ENCODE measurements at regions not wholly inside any gene's neighbourhood (a gene's known extent, or its start where the extent isn't known, plus 50 kb on each side); places are given as distances from the start of the nearest gene placed in this dataset.
"Not testable (repeated sequence)": the region's sequence is repeated elsewhere in the genome, so short reads cannot be mapped to it uniquely, and the experiment has no call there.

DNA sequence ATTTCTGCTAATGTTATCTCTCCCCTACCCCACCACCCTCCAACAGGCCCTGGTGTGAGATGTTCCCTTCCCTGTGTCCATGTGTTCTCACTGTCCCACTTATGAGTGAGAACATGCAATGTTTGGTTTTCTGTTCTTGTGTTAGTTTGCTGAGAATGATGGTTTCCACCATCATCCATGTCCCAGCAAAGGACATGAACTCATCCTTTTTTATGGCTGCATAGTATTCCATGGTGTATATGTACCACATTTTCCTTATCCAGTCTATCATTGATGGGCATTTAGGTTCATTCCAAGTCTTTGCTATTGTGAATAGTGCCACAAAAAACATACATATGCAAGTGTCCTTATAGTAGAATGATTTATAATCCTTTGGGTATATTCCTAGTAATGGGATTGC lies 104.5 kb downstream of the ZNF33B start:
- DNase-seq, result not testable (repeated sequence)

GRCh38 chr10:42532996-42533395 lies 105.4 kb downstream of the ZNF33B start:
- no peak for DNase-seq

GRCh38 chr10:42523098-42523497 lies 115.3 kb downstream of the ZNF33B start:
- DNase-seq, result no peak

DNA sequence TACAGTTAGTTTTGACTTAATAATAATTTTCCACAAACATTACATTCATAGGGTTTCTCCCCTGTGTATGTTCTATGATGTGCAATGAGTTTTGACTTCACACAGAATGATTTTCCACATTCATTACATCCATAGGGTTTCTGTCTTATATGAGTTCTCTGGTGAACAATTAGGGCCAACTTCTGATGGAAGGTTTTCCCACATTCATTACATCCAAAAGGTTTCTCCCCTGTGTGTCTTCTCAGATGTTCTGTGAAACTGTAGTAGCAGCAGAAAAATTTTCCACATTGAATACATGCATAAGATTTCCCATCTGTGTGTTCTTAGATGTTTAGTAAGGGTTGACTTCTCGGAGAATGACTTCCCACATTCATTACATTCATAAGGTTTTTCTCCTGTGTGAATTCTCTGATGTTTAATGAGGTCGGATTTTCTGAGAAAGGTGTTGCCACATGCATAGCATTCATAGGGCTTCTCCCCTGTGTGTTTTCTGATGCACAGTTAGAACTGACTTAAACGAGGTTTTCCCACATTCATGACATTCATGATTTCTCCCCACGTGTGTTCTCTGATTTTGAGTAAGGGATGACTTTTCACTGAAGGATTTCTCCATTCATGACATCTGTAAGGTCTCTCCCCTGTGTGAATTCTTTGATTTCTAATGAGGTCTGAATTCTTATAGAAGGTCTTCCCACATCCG lies 118.5 kb downstream of the ZNF33B start:
- DNase-seq, result no peak

DNA sequence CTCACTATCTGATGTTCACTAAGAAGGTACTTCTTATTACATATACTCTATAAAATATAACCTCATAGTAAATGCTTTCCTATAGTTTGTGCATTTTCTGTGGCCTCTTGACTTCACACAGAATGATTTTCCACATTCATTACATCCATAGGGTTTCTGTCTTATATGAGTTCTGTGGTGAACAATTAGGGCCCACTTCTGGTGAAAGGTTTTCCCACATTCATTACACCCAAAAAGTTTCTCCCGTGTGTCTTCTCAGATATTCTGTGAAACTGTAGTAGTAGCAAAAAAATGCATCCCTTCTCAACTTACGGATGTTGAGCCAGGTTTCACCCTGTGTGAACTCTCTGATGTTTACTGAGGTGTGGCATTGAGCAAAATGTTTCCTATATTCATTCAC lies 119.3 kb downstream of the ZNF33B start:
- no peak for DNase-seq

DNA sequence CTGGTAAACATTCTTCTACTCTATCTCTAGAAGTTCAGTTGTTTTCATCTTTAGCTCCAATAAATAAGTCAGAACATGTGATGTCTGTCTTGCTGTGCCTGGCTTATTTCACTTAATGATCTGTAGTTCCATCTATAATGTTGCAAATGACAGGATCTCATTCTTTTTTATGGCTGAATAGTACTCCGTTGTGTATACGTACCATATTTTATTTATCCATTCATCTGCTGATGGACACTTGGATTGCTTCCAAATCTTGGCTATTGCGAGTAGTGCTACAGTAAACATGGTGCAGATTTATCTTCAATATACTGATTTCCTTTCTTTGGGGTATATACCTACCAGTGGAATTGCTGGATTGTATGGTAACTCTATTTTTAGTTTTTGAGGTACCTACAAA lies 124.4 kb downstream of the ZNF33B start:
- DNase-seq, result no peak

- DNase-seq, result no peak
Measured at GRCh38 chr10:42491801-42492200, 146.6 kb downstream of the ZNF33B start.

DNA sequence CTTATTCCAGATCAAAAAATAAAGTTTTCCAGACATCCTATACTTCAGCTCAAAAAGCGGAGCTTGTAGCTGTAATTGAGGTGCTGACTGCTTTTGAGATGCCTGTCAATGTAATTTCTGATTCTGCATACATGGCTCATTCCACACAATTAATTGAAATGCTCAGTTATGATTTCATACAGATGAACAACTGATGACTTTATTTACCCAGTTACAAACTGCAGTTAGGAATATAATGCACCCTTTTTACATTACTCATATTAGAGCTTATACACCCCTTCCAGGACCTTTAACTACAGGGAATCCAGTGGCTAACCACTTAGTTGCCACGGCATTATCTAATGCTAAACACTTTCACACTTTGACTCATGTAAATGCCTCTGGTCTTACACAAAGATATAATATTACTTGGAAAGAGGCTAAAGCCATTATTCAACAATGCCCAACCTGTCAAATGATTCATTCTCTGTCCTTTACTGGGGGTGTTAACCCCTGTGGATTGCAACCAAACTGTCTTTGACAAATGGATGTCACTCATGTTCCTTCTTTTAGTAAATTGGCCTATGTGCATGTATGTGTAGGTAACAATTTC lies 147.3 kb downstream of the ZNF33B start:
- DNase-seq, result no peak

DNA sequence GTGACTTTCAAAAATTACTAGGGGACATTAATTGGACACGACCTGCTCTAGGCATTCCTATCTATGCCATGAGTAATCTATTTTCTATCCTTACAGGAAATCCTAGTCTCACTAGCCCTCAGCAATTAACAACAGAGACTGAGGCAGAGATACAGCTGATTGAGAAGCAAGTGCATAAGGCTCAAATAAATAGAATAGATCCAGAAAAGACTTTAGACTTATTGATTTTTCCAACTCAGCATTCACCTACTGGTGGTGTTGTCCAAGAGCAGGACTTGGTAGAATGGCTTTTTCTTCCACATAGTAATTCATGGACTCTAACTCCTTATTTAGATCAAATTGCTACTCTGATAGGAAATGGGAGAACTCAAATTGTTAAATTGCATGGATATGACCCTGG lies 148.0 kb downstream of the ZNF33B start:
- no peak for DNase-seq

DNA sequence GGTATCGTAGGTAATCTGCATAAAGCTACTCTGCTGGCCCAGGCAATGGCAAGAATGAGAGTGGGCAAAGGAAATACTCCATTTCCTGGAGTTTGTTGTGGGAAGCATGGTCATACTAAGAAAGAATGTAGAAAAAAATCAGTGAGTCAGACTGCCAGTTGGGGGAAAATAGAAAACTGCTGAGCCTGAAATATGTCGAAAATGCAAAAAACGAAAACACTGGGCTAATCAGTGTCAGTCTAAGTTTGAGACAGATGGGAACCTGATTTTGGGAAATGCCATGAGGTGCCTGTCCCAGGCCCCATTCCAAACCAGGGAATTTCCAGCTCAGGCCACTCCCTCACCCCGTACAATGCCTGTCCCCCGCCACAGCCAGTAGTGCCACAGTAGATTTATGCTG lies 150.0 kb downstream of the ZNF33B start:
- no peak for DNase-seq

DNA sequence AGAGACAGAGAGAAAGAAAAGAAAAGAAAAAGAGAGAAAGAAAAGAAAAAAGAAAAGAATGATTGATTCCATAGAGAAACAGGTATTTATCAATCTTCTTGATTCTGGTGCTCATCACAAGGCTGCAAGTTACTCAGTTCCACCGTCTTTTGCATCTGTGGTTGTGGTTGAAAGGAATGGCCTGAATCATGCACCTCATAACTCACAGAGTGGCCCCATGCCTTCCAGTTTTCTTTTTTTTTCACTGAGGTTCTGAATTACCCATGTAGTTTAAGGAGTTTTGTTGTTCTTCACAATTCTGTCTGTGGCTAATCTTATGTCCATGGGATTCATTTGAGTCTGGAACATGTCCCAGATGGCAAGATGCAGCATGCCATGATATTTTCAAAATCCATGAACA lies 156.0 kb downstream of the ZNF33B start:
- DNase-seq, result no peak

DNA sequence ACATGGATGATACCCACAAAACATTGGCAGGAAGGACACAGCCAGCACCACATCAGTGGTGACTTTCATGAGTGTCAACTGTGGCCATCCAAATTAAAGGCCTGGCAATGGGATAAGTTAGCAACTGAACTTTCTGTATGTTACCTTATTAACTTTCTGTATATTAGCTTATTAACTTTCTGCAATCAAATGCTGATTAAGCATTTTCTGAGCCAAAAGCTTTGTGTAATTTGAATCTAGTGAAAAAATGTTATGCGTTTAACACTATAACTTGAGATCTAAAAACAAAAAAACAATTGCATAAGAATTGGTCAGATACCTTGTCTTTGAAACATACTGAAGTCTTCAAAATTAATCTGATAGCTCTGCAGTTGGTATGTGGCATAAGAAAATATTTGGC lies 159.3 kb downstream of the ZNF33B start:
- DNase-seq, result no peak

GRCh38 chr10:42477170-42477569 lies 161.2 kb downstream of the ZNF33B start:
- DNase-seq, result no peak

- DNase-seq, result no peak
Measured at GRCh38 chr10:42476101-42476500, 162.3 kb downstream of the ZNF33B start.

GRCh38 chr10:42475168-42476098 lies 162.9 kb downstream of the ZNF33B start:
- no peak for DNase-seq

DNA sequence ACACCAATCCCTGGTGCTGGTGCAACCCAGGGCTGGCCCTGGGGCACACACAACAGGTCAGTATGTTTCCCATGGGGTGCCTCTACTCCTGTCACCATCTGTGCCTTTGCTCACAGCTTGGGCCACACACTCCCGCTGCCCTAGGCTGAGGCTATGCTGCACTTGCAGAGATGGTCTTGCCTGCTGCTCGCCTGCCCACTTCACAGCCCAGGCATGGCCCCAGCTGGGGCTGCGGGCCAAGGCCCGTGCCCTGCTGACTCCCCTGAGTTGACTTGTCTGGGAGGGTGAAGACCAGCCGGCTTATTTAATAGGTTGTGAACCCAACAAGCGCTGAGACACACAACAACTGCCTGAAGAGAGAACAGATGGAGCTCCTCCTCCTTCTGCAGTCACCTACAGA lies 184.1 kb downstream of the ZNF33B start:
- no peak for DNase-seq

DNA sequence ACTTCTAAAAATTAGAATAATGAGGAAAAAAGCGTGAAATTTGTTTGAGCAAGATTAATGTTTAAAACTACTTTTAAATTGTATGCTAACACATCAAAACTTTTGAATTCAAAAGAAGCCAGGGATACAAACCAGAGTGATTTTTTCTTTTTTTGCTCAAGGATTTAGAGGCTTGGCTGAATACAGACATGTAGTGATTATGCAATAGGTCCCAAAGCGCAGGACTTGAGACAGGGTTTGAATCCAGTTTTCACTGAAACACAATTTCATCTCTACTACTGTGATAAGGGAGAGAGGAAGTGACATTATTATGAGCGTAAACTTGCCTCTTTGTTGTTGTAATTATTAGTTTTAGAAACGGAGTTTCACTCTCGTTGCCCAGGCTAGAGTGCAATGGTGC lies 207.3 kb downstream of the ZNF33B start:
- no peak for DNase-seq

- peak; percentile 0 to 15 for DNase-seq
Measured at GRCh38 chr10:42428534-42428933, 209.8 kb downstream of the ZNF33B start.

- DNase-seq, result no peak
Measured at GRCh38 chr10:42422911-42423310, 215.5 kb downstream of the ZNF33B start.

DNA sequence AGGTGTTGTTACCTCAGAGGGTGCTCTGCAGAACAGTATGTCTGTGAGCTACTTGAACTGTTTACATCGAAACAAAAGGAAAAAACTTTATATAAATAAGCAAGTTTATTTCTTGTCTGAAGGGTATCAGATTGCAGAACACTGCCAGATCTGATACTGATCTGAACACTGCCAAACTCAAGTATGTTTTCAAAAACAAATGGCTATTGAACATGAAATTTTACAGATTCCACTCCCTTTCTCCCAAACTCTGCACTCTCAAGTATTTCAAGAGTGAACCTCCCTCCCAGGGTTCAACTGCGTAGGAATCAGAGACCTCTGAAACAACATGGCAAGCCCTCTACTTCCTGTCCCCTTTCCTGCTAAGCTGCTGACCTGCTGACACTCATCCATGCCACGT lies 216.6 kb downstream of the ZNF33B start:
- no peak for DNase-seq

DNA sequence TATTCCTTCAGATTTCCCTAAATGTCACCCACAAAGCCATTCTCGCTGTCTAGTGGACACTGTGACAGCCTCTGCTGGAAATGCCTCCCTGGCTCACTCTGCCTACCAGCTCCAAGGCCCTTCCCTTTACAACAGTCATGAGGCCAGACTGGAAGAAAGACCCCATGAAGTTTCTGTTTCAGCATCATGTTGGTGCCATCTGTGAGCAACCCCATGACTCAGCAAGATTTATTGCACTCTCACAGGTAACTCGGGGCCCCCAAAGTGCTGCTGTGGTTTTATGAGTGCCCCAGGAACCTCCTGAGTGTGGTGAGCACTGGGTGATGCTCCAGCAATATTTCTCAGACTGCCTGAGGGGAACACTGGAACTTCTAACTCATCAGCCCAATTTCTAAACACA lies 218.6 kb downstream of the ZNF33B start:
- no peak for DNase-seq

- no peak for DNase-seq
Measured at GRCh38 chr10:42380926-42381547, 257.3 kb downstream of the ZNF33B start.

DNA sequence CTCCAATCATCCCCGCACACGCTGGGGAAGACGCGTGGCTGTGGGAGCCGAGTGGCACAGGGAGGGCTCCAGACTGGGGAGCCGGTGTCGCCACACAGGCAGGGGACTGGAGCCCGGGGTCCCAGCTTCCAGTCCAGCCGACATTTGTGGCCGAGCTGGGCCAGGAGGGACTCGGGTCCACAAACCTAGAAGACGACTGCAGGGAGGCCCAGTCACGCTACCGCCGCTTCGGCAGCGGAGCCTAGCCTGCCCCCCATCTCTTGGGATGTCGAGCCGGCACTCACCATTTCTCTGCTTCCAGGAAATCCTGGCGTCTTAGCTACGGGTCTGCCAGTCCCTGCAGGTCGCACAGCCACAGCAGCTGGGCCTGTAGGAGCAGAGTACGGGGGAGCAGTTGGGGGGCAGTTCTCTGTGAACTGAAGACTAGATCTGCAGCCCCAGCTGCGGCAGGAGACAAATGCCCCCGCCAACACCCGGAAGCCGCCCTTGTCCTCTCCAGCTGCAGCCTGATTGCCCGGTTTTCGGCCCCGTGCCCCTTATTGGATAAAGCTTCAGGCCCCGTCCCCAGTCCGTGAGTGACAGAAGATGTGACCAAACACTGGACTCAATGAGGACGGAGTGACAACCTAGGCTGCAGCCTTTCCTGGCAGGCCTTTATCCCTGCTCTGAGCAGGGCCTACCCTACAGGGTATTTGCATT lies 270.7 kb downstream of the ZNF33B start:
- no peak for DNase-seq

All from AML-193 (cell line).